Tibial artery (tissue), 4 donors: ENCODE measurements at regions not wholly inside any gene's neighbourhood (a gene's known extent, or its start where the extent isn't known, plus 50 kb on each side); places are given as distances from the start of the nearest gene placed in this dataset.

Source experiments
- DNase-seq, 2 donors: peaks; one replicate each; pipeline ENCODE4 v3.0.0-alpha.2; 2019
- H3K27ac ChIP-seq, 2 donors: fragments of 200-600 bp; sonication (generic) in 1 of 2; 1 replicate in 1 of 2; 2 replicates in 1 of 2; pipeline ENCODE4 v1.5.1; 2018 to 2019; ENCODE audit warnings: mild to moderate bottlenecking in 1 of 2
- H3K27me3 ChIP-seq, 2 donors: fragments of 200-600 bp; sonication (generic) in 1 of 2; one replicate each; pipeline versions ENCODE4 v1.5.1 to v1.6.0; 2016 to 2019
- H3K36me3 ChIP-seq, 3 donors: fragments of 200-600 bp; sonication (generic) in 2 of 3; one replicate each; pipeline ENCODE4 v1.5.1; 2016 to 2019; ENCODE audit warnings: mild to moderate bottlenecking in 2 of 3
- H3K4me1 ChIP-seq, 4 donors: fragments of 200-600 bp; sonication (generic) in 2 of 4; 1 replicate in 3 of 4; 2 replicates in 1 of 4; pipeline ENCODE4 v1.5.1; 2016 to 2019
- H3K4me3 ChIP-seq, 2 donors: fragments of 200-600 bp; sonication (generic) in 1 of 2; 1 replicate in 1 of 2; 2 replicates in 1 of 2; pipeline ENCODE4 v1.5.1; 2018 to 2019; ENCODE audit warnings: mild to moderate bottlenecking in 2 of 2
- H3K9me3 ChIP-seq, 3 donors: fragments of 200-600 bp; sonication (generic) in 1 of 3; one replicate each; pipeline ENCODE4 v1.5.1; 2016 to 2019
- intact Hi-C: fragments of 100-400 bp; cut with DNase I; formaldehyde crosslinking; loops from one replicate; pipeline ENCODE4 v1.15.0; 2023; ENCODE audit warnings: low total_unique reads
- TF ChIP-seq, protein P1 (sequence below), 2 experiments: fragments of 200-600 bp in 1 of 2; fragments of 450-650 bp in 1 of 2; IDR thresholded peaks; one replicate each; pipeline ENCODE4 v1.5.1; 2017 to 2019; ENCODE audit warnings: antibody characterized with exemption in 2 of 2, mild to moderate bottlenecking in 1 of 2, moderate library complexity in 1 of 2

DNA sequence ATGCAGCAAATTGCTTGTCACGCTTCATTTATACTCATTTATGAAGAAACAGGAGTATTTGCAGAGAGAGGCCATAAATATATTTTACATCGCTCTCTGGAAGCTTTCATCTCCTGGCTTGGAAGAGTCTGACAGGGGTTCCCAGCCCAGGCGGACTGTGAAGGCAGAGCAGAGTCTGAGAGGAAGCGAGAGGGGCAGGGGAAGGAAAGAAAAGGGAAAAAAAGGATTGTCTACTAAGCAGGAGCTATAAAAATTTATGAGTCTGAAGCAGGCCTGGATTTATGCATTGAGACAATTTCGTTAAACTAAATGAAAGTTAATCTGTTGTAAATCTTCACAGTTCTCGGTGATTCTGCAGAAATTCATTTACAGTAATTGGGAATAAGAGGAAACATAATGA, 143.9 kb upstream of the GYPC start:
- TF ChIP-seq, protein P1, sequence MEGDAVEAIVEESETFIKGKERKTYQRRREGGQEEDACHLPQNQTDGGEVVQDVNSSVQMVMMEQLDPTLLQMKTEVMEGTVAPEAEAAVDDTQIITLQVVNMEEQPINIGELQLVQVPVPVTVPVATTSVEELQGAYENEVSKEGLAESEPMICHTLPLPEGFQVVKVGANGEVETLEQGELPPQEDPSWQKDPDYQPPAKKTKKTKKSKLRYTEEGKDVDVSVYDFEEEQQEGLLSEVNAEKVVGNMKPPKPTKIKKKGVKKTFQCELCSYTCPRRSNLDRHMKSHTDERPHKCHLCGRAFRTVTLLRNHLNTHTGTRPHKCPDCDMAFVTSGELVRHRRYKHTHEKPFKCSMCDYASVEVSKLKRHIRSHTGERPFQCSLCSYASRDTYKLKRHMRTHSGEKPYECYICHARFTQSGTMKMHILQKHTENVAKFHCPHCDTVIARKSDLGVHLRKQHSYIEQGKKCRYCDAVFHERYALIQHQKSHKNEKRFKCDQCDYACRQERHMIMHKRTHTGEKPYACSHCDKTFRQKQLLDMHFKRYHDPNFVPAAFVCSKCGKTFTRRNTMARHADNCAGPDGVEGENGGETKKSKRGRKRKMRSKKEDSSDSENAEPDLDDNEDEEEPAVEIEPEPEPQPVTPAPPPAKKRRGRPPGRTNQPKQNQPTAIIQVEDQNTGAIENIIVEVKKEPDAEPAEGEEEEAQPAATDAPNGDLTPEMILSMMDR (IDR thresholded peaks at IDR 0.05), result no peak
- DNase-seq, result no peak
- intact Hi-C loops, result no loop called here

DNA sequence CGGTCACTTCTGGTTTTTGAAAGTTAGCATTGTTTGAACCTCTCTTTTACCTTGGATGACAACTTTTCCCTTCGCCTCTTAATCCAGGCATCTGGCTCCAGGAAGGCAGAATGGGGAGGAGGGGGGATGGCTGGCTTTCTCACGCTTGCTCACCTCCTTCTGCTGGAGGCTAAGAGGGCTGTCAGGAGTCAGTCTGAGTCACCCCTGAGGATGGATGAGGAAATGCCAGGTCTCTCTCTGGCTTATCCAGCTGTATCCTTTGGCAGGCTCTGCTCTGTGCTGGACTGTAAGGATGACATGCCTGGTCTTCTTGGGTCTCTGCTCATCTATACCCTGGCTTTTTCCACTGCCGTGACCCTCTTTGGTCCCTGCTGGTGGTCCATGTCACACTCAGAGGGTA, 142.9 kb upstream of the GYPC start:
- Histone ChIP-seq H3K27ac (no peak overlapping the region), H3K4me3 (no peak overlapping the region), H3K36me3 (no peaks in the 10 kb centered on the region), H3K27me3 (no peaks in the 10 kb centered on the region), H3K4me1 (no peaks in the 10 kb centered on the region), H3K9me3 (no peaks in the 10 kb centered on the region)
- TF ChIP-seq, protein P1 (IDR thresholded peaks at IDR 0.05), result no peak
- no peak for DNase-seq
- intact Hi-C loops, result no loop called here

More for the DNA sequence above, 143.9 kb upstream of the GYPC start:
- Histone ChIP-seq H3K4me1 (no peaks in the 10 kb centered on the region), H3K4me3 (no peak overlapping the region), H3K27ac (no peak overlapping the region), H3K27me3 (no peaks in the 10 kb centered on the region), H3K9me3 (no peaks in the 10 kb centered on the region), H3K36me3 (no peaks in the 10 kb centered on the region)

DNA sequence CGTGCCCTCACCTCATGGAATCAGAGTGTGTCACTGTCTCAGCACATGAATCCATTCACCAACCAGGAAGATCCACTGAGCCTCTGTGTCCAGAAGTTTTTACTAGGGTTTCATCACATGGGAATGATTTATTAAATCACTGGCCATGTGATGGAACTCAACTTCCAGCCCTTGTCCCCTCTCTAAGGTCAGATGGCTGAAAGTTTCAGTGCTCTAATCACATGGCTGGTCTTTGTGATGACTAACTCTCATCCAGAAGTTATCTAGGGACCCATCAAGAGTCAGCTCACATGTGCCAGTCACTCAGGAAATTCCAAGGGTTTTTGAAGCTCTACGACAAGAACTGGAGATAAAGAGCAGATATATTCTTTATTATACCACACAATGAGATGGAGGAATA, 140.5 kb upstream of the GYPC start:
- H3K27me3 ChIP-seq, result no peaks in the 10 kb centered on the region
- H3K4me1 ChIP-seq, result no peaks in the 10 kb centered on the region
- TF ChIP-seq, protein P1 (IDR thresholded peaks at IDR 0.05), result no peak
- intact Hi-C loops, result no loop called here
- no peaks in the 10 kb centered on the region for H3K36me3 ChIP-seq
- H3K4me3 ChIP-seq, result no peak overlapping the region
- no peak overlapping the region for H3K27ac ChIP-seq
- H3K9me3 ChIP-seq, result no peaks in the 10 kb centered on the region
- no peak for DNase-seq

DNA sequence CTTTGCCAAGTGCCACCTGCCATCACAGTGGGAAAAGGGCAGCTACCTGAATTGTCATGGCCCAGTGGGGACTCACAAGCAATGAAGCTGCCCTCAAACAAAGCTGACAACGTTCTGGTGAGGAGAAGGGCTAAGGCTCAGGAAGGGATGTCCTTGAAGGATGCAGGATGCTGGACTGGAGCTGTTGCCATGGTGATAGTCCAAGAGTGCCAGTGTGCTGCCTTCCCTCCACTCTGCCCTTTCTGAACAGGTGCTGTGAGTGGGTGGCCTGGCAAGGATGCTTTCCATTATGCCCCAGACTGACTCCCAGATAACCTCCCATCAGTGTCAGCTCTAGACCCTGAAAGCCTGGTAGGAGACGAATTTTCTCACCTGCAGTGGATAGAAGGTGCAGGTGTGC, 137.8 kb upstream of the GYPC start:
- TF ChIP-seq, protein P1 (IDR thresholded peaks at IDR 0.05), result no peak
- Histone ChIP-seq H3K9me3 (no peaks in the 10 kb centered on the region), H3K4me3 (no peak overlapping the region), H3K4me1 (no peaks in the 10 kb centered on the region), H3K27me3 (no peaks in the 10 kb centered on the region), H3K36me3 (no peaks in the 10 kb centered on the region), H3K27ac (no peak overlapping the region)
- intact Hi-C loops, result no loop called here
- no peak for DNase-seq

DNA sequence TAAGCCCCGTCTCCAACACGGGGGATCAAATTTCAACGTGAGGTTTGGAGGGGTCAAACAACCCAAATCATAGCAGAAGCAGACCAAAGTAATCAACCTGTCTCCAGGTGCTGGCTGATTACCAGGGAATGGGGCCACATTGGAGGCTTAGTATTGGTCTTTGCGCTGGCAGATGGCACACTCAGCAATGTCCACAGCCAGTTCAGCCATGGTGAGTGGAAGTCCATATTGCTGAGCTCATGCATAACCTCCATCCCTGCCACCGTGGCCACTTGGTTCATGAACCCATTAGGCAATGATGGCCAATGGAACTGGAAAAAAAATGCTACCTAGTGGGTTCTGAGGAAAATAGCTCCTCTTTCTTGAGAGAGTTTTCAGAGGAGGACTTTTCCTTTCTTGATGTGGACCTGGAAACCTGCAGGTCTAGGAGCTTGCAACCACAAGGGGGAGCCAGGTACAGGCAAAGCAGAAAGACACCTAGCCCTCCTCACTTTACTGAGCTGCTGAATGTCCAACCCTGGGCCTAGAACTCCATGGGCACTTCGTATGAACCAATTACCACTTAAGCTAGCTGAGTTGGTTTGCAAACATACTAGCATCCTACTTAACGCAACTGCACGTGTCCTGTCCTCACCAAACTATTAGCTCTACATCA, 128.0 kb upstream of the GYPC start:
- Histone ChIP-seq H3K4me3 (no peak overlapping the region), H3K27ac (no peak overlapping the region), H3K27me3 (no peaks in the 10 kb centered on the region), H3K36me3 (no peaks in the 10 kb centered on the region), H3K4me1 (no peaks in the 10 kb centered on the region), H3K9me3 (no peaks in the 10 kb centered on the region)
- DNase-seq, result peak; percentile 59 to 81
- intact Hi-C loops, result loop anchor here (5.0 kb wide), 1 partner anchor 249 kb away; no protein-coding TSS in a partner anchor
- TF ChIP-seq, protein P1 (IDR thresholded peaks at IDR 0.05), result peak; percentile 57 to 66

DNA sequence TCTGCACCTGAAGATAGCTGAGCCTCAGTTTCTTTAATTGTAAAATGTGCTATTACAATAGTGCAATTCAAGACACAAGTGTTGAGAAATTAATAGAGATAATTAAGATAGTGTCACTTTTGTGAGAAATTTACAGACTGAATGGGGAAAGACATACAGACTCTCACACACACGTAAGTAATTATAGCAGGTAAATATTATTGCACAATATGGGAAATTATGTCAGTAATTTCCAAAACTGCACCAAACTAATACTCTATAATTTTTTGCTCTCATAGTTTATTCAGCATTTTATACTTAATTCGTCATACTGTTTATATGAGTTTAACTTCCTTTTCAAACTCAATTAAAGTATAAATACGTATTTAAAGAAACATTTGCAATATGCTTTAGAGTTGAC, 124.9 kb upstream of the GYPC start:
- TF ChIP-seq, protein P1 (IDR thresholded peaks at IDR 0.05), result no peak
- intact Hi-C loops, result no loop called here
- H3K9me3 ChIP-seq, result no peaks in the 10 kb centered on the region

More for the DNA sequence above, 124.9 kb upstream of the GYPC start:
- no peak overlapping the region for H3K27ac ChIP-seq
- H3K27me3 ChIP-seq, result no peaks in the 10 kb centered on the region
- no peaks in the 10 kb centered on the region for H3K4me1 ChIP-seq
- H3K36me3 ChIP-seq, result no peaks in the 10 kb centered on the region
- DNase-seq, result no peak
- no peak overlapping the region for H3K4me3 ChIP-seq
